DMS153 (cell line): ENCODE measurements at regions not wholly inside any gene's neighbourhood (a gene's known extent, or its start where the extent isn't known, plus 50 kb on each side); places are given as distances from the start of the nearest gene placed in this dataset.

Experiments
- DNase-seq: peaks from one replicate; lab custom pipeline; 2025; lab: John Stamatoyannopoulos, UW

DNA sequence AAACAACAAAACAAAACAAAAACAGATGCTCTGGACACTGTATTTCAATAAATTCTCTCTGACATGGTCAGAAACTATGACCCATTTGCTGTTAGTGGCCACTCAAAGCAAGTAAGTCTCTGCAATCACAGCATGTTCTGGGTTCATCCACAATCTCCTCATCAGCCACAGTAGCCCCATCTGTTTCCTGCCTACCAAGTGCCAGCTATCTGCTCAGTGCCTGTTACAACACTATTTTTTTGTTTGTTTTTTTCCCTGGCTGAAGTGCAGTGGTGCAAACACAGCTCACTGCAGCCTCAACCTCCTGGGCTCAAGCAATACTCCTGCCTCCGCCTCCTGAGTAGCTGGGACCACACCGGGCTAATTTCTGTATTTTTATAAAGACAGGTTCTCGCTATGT is 137.9 kb downstream of the SOX9 start:
- DNase-seq = no peak

GRCh38 chr17:72259922-72260321 is 139.1 kb downstream of the SOX9 start:
- peak; percentile 9 for DNase-seq

DNA sequence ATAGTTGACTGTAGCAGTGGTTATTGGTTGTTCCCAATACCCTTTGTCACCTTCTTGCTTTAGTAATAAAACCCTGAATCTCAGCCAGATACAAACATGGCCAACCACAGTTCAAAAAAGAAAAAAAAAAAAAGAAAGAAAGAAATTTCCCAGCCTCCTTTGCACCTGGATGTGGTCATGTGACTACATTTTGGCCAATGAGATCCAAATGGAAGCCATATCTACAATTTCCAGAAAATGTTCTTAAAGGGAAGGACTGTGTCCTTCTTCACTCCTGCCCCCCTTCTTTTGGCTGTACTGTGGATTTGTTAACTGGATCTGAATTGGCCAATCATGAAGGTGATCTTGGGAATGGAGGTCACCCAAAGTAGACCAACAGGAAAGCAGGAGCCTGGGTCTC is 141.9 kb downstream of the SOX9 start:
- DNase-seq = no peak

GRCh38 chr17:72264682-72265405 is 144.0 kb downstream of the SOX9 start:
- DNase-seq = no peak

DNA sequence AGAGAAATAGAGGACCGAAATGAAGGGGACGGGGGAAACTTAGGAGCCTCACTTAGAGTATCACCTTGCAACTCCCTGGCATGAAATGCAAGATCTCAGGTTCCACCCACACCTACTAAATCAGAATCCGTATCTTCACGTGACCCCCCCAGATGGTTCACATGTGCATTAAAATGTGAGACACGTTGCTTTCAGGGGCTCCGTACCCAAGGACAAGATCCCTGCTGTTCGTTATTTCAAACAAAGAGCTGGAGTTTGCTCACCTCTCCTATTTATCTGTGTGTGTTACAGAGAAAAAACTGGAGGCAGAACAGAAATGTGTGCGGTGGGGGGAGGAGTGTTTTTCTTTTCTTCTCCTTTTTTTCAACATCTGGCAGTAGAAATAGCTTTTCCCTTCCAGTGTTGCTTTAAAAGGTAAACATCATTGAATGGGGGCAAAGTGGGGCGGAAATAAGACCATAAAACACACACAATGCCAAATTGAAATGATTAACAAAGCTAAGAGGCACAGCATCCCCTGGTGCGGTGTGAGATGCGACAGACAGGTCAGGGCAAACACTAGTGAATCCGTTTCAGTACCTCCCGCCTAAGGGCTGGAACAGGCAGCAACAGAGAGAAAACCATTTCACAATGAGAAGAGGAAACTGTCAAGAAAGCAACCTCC is 145.4 kb downstream of the SOX9 start:
- DNase-seq = peak; percentile 89

GRCh38 chr17:72267601-72268000 is 146.8 kb downstream of the SOX9 start:
- DNase-seq = peak; percentile 59

GRCh38 chr17:72268431-72268830 is 147.6 kb downstream of the SOX9 start:
- no peak for DNase-seq

GRCh38 chr17:72270273-72270924 is 149.6 kb downstream of the SOX9 start:
- peak; percentile 58 for DNase-seq

- DNase-seq = no peak
Measured at GRCh38 chr17:72271603-72272002, 150.8 kb downstream of the SOX9 start.

- DNase-seq = no peak
Measured at GRCh38 chr17:72273289-72274056, 152.7 kb downstream of the SOX9 start.

DNA sequence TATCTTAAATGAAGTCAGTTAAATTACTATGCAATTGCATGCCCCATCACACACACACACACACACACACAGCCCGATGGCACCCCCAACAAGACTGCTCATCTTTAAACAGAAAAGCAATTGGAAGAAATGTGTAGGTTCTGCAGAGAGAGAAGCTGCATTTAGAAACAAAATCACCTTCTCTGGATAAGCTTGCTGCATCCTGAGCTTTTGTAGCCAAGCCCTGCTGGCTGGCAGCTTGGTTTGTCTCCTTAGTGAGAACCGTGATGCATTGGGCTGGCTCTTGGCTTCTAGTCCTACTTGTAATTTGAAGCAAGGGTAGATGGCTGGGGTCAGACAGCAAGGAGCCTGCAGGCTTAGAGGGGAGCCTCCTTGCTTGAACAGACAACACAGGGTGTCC is 153.8 kb downstream of the SOX9 start:
- no peak for DNase-seq

DNA sequence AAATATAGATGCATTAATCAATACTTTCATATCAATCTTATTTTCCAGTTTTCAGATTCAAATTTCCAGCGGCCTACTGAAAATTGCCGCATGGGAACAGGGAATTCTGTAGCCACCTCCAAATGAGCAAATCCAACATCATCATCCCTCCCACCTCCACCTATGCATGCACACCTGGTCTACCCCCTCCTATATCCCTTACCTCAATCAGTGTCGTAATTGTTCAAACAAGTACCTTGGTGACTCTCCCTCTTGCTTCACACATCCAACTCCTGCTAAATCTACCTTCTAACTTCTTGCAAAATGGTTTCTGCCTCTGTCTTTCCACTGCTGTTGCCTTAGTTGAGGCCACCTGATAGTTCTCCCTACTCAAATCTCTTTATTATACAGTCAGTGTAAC is 160.1 kb downstream of the SOX9 start:
- no peak for DNase-seq

- no peak for DNase-seq
Measured at GRCh38 chr17:72282439-72283029, 161.7 kb downstream of the SOX9 start.

- no peak for DNase-seq
Measured at GRCh38 chr17:72284806-72285205, 164.0 kb downstream of the SOX9 start.

DNA sequence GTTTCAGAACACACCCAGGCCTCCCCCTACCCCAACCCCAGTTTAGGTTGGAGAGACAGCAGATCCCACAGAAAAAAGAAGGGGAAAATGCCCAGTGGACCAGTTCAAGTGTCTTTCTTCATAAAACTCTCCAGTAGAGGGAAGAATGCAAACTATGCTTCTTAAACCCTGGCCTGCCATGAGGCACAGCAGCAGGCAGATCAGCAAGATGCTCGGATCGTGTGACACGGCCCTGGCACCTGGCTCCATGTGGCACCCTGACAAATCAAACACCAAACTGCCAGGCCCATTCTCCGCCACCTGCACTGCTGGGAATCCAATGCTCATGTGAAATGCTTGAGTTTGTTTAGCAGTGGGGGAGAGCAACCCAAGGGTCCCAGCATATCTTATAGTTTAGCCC is 166.8 kb downstream of the SOX9 start:
- DNase-seq = no peak

GRCh38 chr17:72294487-72294893 is 173.7 kb downstream of the SOX9 start:
- DNase-seq = no peak

DNA sequence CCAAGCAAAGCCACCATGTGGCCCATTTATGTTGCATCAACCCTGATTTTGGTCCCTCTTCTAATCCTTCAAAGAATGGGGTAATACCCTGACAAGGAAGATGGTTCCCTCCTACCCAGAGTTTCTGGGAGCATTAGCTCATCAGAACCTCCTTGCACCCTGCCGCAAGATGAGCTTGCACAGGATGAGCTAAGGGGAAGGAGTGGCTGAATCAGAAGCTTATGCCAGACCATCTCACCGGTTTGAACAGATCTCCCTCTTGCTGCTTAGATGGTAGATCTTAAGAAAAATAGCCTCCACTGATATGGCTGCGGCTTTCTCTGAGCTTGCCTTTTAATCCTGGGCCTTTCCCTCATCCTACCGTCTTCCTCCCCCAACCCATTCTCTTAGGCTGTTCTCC is 175.1 kb downstream of the SOX9 start:
- no peak for DNase-seq

GRCh38 chr17:72296456-72296855 is 175.6 kb downstream of the SOX9 start:
- DNase-seq = no peak

DNA sequence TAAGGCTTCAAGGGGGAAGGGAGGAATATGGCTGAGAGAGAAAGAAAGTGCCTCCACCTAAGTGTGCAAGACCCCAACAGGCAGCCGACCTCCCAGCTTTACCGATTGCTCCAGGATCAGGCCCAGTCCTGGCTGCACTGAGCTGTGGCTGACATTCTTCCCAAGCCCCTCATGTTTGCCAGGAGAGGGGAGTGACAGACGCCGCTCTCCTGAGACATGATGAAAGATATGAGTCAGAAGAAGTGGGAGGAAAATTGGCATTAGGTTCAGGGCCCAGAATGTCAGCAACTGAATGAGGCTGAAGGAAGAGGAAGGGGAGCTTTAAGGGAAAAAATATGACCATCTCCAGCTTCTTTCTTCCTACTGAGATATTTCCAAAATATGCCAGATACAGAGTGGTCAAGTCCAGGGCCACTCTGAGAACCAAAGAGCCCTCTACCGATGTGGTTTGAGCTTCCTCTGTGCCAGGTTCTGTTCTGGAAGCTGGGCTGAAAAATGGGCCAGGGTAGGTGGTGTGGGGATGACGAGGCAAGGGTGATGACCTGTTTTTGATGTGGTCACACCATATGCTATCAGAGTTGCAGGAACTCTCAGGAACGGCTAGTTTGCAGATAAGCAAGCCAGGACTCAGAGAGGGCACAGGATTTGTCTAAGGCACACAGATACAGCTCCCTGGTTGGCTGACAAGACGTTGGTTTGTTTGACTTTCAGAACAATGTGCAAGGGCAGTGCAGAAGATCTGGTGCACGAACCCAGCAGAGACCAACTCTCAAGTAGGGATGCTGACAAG is 176.7 kb downstream of the SOX9 start:
- DNase-seq = no peak

DNA sequence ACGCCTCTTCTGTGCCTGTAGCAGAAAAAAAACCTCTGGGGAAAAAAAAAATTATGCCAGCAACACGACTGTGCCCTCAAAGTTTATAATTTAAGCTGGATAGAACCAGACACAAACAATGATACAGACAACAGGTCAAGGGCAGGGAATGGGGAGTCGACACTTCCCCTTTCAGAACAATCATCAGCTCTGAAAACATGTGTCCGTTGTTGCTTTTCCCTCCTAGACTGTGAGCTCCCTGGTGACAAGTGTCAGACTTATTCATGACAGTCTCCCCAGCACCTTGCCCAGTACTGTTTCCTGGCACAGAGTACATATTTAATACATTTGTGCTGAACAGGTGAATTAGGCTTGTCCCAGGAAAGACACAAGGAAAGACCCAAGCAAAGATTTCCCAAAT is 178.3 kb downstream of the SOX9 start:
- no peak for DNase-seq

DNA sequence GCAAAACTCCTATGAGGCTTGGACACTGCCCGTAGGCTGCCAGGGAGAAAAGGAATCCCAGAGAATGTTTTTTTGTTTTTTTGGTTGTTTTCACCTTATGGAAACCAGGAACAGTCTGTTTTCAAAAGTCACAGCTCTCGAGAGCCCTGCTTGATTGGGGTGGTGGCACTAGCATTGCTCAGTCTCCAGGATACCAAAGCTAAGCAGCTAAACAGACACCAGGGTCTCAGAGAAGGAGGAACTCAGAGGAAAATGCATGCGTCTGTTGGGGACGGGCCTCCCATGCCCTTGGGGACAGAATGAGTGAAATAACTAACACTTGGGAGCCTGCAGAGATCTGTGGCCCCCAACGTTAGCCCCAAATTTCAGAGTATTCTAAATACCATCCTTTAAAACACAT is 178.8 kb downstream of the SOX9 start:
- DNase-seq = no peak
